Erythroblast (primary cell): ENCODE measurements at regions not wholly inside any gene's neighbourhood (a gene's known extent, or its start where the extent isn't known, plus 50 kb on each side); places are given as distances from the start of the nearest gene placed in this dataset.
"Not testable (repeated sequence)": the region's sequence is repeated elsewhere in the genome, so short reads cannot be mapped to it uniquely, and the experiment has no call there.

Experiments
- DNase-seq, 2 experiments: peaks; one replicate each; lab custom pipeline; 2025; lab: John Stamatoyannopoulos, UW
- GATA1 ChIP-seq: IDR thresholded peaks from 2 replicates; pipeline ENCODE4 v1.6.1; 2011; ENCODE audit warnings: low read depth, mild to moderate bottlenecking, control low read depth, low read length, moderate library complexity
- POLR2A ChIP-seq: IDR thresholded peaks from 2 replicates; pipeline ENCODE4 v1.6.1; 2011; ENCODE audit warnings: mild to moderate bottlenecking, low read length

GRCh38 chrX:47776292-47777006, 60.3 kb upstream of the ZNF81 start:
- no peak for DNase-seq
- TF ChIP-seq GATA1 (no peak), POLR2A (no peak)

- DNase-seq, result no peak
- TF ChIP-seq GATA1 (no peak), POLR2A (no peak)
These were observed 63.9 kb upstream of the ZNF81 start for GRCh38 chrX:47772764-47773163.

GRCh38 chrX:47771473-47771872, 65.2 kb upstream of the ZNF81 start:
- DNase-seq, result no peak
- no peak for TF ChIP-seq POLR2A
- no peak for TF ChIP-seq GATA1

GRCh38 chrX:47762826-47763225, 73.9 kb upstream of the ZNF81 start:
- DNase-seq, result not testable (repeated sequence)

- peak; percentile 2 to 10 for DNase-seq
- no peak for TF ChIP-seq GATA1
- TF ChIP-seq POLR2A, result no peak
These were observed 84.0 kb upstream of the ZNF81 start for GRCh38 chrX:47752685-47753084.

- peak; percentile 40 to 56 for DNase-seq
- no peak for TF ChIP-seq POLR2A
- no peak for TF ChIP-seq GATA1
These were observed 85.0 kb upstream of the ZNF81 start for GRCh38 chrX:47751670-47752069.

- no peak for TF ChIP-seq POLR2A
- TF ChIP-seq GATA1, result no peak
- no peak for DNase-seq
These were observed 87.3 kb upstream of the ZNF81 start for GRCh38 chrX:47749185-47749967.

- no peak for DNase-seq
- TF ChIP-seq GATA1 (no peak), POLR2A (no peak)
These were observed 88.1 kb upstream of the ZNF81 start for GRCh38 chrX:47748576-47748975.

GRCh38 chrX:47746446-47746845, 87.5 kb upstream of the UXT start:
- TF ChIP-seq POLR2A (no peak), GATA1 (no peak)
- no peak for DNase-seq

- DNase-seq, result no peak
These were observed 86.4 kb upstream of the UXT start for GRCh38 chrX:47745416-47745815.

GRCh38 chrX:47743504-47743903, 84.5 kb upstream of the UXT start:
- no peak for DNase-seq
- TF ChIP-seq POLR2A, result no peak
- no peak for TF ChIP-seq GATA1

More at GRCh38 chrX:47745416-47745815, 86.4 kb upstream of the UXT start:
- TF ChIP-seq GATA1, result no peak
- no peak for TF ChIP-seq POLR2A

GRCh38 chrX:47738870-47739269, 79.9 kb upstream of the UXT start:
- not testable (repeated sequence) for DNase-seq

- DNase-seq, result peak; percentile 37 to 53
- TF ChIP-seq GATA1 (no peak), POLR2A (no peak)
These were observed 64.7 kb upstream of the UXT start for GRCh38 chrX:47723689-47724088.

- TF ChIP-seq GATA1, result no peak
- TF ChIP-seq POLR2A, result no peak
- DNase-seq, result no peak
These were observed 64.1 kb upstream of the UXT start for GRCh38 chrX:47723083-47723482.

- no peak for DNase-seq
- TF ChIP-seq GATA1 (no peak), POLR2A (no peak)
These were observed 63.3 kb upstream of the UXT start for GRCh38 chrX:47722260-47722659.

GRCh38 chrX:47715078-47715477, 56.1 kb upstream of the UXT start:
- DNase-seq, result not testable (repeated sequence)

GRCh38 chrX:47712675-47713074, 53.7 kb upstream of the UXT start:
- DNase-seq, result peak; percentile 59 to 87
